GM19099 (cell line): ENCODE measurements at regions not wholly inside any gene's neighbourhood (a gene's known extent, or its start where the extent isn't known, plus 50 kb on each side); places are given as distances from the start of the nearest gene placed in this dataset.

Experiments used
- POLR2A ChIP-seq: IDR thresholded peaks from 3 replicates; pipeline ENCODE4 v1.6.1; 2011; ENCODE audit warnings: low read depth; ENCODE audit not compliant: insufficient read length; ENCODE audit errors: extremely low read depth

- no peak for TF ChIP-seq POLR2A
These were observed 173.6 kb downstream of the ARHGAP12 start for GRCh38 chr10:31754803-31755624.

- no peak for TF ChIP-seq POLR2A
These were observed 174.9 kb downstream of the ARHGAP12 start for GRCh38 chr10:31753681-31754080.

GRCh38 chr10:31752170-31752569, 176.5 kb downstream of the ARHGAP12 start:
- no peak for TF ChIP-seq POLR2A

GRCh38 chr10:31751738-31752080, 176.9 kb downstream of the ARHGAP12 start:
- no peak for TF ChIP-seq POLR2A

GRCh38 chr10:31751051-31751737, 177.4 kb downstream of the ARHGAP12 start:
- TF ChIP-seq POLR2A: no peak

- TF ChIP-seq POLR2A: no peak
These were observed 178.4 kb downstream of the ARHGAP12 start for GRCh38 chr10:31749981-31750840.

- no peak for TF ChIP-seq POLR2A
These were observed 179.3 kb downstream of the ARHGAP12 start for GRCh38 chr10:31749301-31749700.

- TF ChIP-seq POLR2A: no peak
These were observed 182.8 kb downstream of the ARHGAP12 start for GRCh38 chr10:31745612-31746376.

GRCh38 chr10:31744025-31744424, 184.6 kb downstream of the ARHGAP12 start:
- TF ChIP-seq POLR2A: no peak

GRCh38 chr10:31742255-31742654, 186.4 kb downstream of the ARHGAP12 start:
- no peak for TF ChIP-seq POLR2A

- no peak for TF ChIP-seq POLR2A
These were observed 187.2 kb downstream of the ARHGAP12 start for GRCh38 chr10:31741473-31741872.

- no peak for TF ChIP-seq POLR2A
These were observed 188.9 kb downstream of the ARHGAP12 start for GRCh38 chr10:31739711-31740110.

GRCh38 chr10:31739146-31739545, 189.5 kb downstream of the ARHGAP12 start:
- TF ChIP-seq POLR2A: no peak

- TF ChIP-seq POLR2A: no peak
These were observed 196.9 kb downstream of the ARHGAP12 start for GRCh38 chr10:31731711-31732110.

- TF ChIP-seq POLR2A: no peak
These were observed 197.9 kb downstream of the ARHGAP12 start for GRCh38 chr10:31730776-31731175.
